Vagina (tissue), 2 donors: ENCODE measurements at regions not wholly inside any gene's neighbourhood (a gene's known extent, or its start where the extent isn't known, plus 50 kb on each side); places are given as distances from the start of the nearest gene placed in this dataset.

Source experiments
- DNase-seq, 2 donors: peaks; one replicate each; pipeline ENCODE4 v3.0.0-alpha.2; 2017; ENCODE audit errors: extremely low spot score in 2 of 2
- H3K27ac ChIP-seq: fragments of 200-600 bp; sonication (generic); one replicate; pipeline ENCODE4 v1.5.1; 2019
- H3K27me3 ChIP-seq: fragments of 200-600 bp; sonication (generic); one replicate; pipeline ENCODE4 v1.5.1; 2019
- H3K36me3 ChIP-seq, 2 donors: fragments of 200-600 bp; sonication (generic); one replicate each; pipeline ENCODE4 v1.5.1; 2017 to 2019
- H3K4me1 ChIP-seq: fragments of 200-600 bp; sonication (generic); one replicate; pipeline ENCODE4 v1.5.1; 2019
- H3K4me3 ChIP-seq, 2 donors: fragments of 200-600 bp; sonication (generic); 1 replicate in 1 of 2; 2 replicates in 1 of 2; pipeline ENCODE4 v1.5.1; 2016 to 2019
- H3K9me3 ChIP-seq: fragments of 200-600 bp; sonication (generic); one replicate; pipeline ENCODE4 v1.5.1; 2019
- POLR2A ChIP-seq, 2 donors: fragments of 450-650 bp; IDR thresholded peaks; one replicate each; pipeline ENCODE4 v1.6.1; 2017; ENCODE audit warnings: antibody characterized with exemption in 2 of 2, mild to moderate bottlenecking in 2 of 2, moderate library complexity in 2 of 2
- POLR2AphosphoS5 ChIP-seq, 2 donors: sonication (generic); formaldehyde crosslinking; IDR thresholded peaks; one replicate each; pipeline ENCODE4 v1.9.0; 2017; ENCODE audit warnings: antibody characterized with exemption in 2 of 2, mild to moderate bottlenecking in 2 of 2, low read depth in 1 of 2; ENCODE audit not compliant: insufficient read depth in 1 of 2
- intact Hi-C: fragments of 100-400 bp; cut with DNase I; formaldehyde crosslinking; loops from one replicate; pipeline ENCODE4 v1.15.1; 2023
- TF ChIP-seq, protein P1 (sequence below), 3 experiments: fragments of 450-650 bp in 2 of 3; fragments of 200-600 bp in 1 of 3; sonication (generic) in 1 of 3; IDR thresholded peaks; one replicate each; pipeline ENCODE4 v1.5.1; 2017 to 2019; ENCODE audit warnings: antibody characterized with exemption in 3 of 3, mild to moderate bottlenecking in 2 of 3, moderate library complexity in 2 of 3

DNA sequence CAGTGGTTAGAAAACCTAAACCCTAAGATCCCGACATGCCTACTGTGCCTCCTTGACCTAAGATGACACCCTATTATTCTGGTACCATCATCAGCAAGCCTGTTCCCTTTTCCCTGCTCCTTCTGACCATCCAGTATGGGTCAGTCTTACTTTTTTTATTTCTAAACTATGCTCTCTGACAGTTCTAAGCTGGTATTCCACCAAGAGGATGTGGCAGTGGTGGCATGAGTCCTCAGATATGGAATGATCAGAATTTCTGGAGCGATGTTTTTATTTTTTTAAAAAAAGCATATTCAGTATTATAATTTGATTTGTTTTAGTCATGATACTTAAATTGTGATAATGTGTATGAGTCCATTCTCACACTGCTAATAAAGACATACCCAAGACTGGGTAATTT is 145.9 kb upstream of the LHCGR start:
- H3K36me3 ChIP-seq, result no peaks in the 10 kb centered on the region
- H3K9me3 ChIP-seq, result no peaks in the 10 kb centered on the region
- intact Hi-C loops, result no loop called here
- no peaks in the 10 kb centered on the region for H3K4me1 ChIP-seq
- H3K27ac ChIP-seq, result no peak overlapping the region
- TF ChIP-seq, protein P1, sequence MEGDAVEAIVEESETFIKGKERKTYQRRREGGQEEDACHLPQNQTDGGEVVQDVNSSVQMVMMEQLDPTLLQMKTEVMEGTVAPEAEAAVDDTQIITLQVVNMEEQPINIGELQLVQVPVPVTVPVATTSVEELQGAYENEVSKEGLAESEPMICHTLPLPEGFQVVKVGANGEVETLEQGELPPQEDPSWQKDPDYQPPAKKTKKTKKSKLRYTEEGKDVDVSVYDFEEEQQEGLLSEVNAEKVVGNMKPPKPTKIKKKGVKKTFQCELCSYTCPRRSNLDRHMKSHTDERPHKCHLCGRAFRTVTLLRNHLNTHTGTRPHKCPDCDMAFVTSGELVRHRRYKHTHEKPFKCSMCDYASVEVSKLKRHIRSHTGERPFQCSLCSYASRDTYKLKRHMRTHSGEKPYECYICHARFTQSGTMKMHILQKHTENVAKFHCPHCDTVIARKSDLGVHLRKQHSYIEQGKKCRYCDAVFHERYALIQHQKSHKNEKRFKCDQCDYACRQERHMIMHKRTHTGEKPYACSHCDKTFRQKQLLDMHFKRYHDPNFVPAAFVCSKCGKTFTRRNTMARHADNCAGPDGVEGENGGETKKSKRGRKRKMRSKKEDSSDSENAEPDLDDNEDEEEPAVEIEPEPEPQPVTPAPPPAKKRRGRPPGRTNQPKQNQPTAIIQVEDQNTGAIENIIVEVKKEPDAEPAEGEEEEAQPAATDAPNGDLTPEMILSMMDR (IDR thresholded peaks at IDR 0.05), result no peak
- no peak for TF ChIP-seq POLR2AphosphoS5 (IDR thresholded peaks at IDR 0.05; ENCODE audit: insufficient read depth in 1 of 2, low read depth in 1 of 2)
- TF ChIP-seq POLR2A (IDR thresholded peaks at IDR 0.05), result no peak
- no peak overlapping the region for H3K4me3 ChIP-seq
- no peaks in the 10 kb centered on the region for H3K27me3 ChIP-seq
- DNase-seq, result no peak

DNA sequence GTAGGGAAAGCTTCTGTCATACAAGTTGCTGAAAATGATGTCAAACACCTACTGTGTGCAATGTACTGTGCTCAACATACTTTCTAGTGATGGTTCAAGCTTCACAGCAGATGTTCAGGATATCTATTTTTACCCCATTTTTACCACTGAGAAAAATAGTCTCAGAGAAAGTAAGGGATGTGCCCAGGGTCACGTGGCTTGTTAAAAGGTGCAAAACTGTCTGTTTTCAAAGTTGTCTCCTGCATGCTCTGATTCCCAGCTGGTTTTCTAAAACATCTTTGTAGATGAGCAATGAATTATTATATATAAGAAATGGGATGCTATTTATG is 145.5 kb upstream of the LHCGR start:
- TF ChIP-seq, protein P1 (IDR thresholded peaks at IDR 0.05), result no peak
- no peak for TF ChIP-seq POLR2A (IDR thresholded peaks at IDR 0.05)
- TF ChIP-seq POLR2AphosphoS5 (IDR thresholded peaks at IDR 0.05; ENCODE audit: insufficient read depth in 1 of 2, low read depth in 1 of 2), result no peak
- no peaks in the 10 kb centered on the region for H3K36me3 ChIP-seq
- no peaks in the 10 kb centered on the region for H3K9me3 ChIP-seq
- H3K27me3 ChIP-seq, result no peaks in the 10 kb centered on the region
- DNase-seq, result no peak
- intact Hi-C loops, result no loop called here
- no peak overlapping the region for H3K27ac ChIP-seq
- H3K4me1 ChIP-seq, result no peaks in the 10 kb centered on the region
- no peak overlapping the region for H3K4me3 ChIP-seq

DNA sequence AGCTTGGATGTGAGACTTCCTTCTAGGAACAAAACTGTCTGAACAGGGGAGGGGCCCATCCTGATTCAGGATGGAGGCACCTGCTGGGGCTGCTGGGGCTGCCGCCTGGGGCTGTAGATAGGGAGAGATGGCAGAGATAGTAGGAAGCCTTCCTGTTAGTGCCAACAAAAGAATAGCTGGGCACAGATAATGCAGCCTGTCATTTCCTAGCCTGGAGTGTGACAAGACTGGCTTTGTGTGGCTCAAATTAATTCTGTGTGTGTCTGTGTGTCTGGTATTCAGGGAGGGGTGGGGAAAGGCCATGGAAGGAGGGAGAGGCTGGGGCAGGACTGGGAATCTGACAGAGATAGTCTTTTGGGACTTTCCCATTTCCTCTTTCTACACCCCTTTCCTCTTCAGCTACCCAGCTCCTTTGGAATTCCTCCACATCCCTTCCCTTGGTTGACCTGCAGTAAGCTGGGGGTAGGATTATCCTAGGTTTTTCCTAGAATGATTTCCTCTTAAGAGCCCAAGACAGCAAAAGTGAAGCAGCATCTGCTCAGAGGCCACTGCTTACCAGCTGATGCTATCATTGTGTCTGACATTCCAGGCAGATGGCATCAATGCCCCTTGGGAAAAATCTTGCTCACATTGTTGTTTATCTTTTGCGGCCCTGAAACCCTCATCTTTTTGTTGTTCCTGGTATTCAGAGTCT is 144.9 kb upstream of the LHCGR start:
- intact Hi-C loops, result no loop called here
- TF ChIP-seq POLR2A (IDR thresholded peaks at IDR 0.05), result no peak
- no peak for TF ChIP-seq POLR2AphosphoS5 (IDR thresholded peaks at IDR 0.05; ENCODE audit: insufficient read depth in 1 of 2, low read depth in 1 of 2)
- TF ChIP-seq, protein P1 (IDR thresholded peaks at IDR 0.05), result no peak
- DNase-seq, result no peak

DNA sequence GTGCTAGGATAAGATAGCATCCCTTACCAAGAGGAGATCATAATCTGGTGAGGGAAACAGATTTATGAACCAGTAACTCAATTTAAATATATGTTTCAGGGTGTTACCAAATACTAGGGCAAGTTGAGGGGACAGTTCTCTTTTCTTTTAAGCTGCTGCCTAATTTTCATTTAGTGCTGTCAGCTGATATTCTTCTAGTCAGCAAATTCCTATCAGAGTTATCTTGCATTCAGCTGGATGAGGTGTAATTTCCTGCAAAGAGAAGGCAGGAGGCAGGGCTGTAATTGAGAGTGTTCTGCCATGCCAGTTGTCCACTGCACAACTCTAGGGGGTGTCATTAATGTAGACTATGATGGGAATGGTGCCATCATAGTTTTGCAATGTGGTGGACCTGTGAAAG is 141.3 kb upstream of the LHCGR start:
- Histone ChIP-seq H3K36me3 (no peaks in the 10 kb centered on the region), H3K27ac (no peak overlapping the region), H3K27me3 (no peaks in the 10 kb centered on the region), H3K4me1 (no peaks in the 10 kb centered on the region), H3K9me3 (no peaks in the 10 kb centered on the region), H3K4me3 (no peak overlapping the region)
- intact Hi-C loops, result no loop called here
- DNase-seq, result no peak
- TF ChIP-seq, protein P1 (IDR thresholded peaks at IDR 0.05), result no peak
- TF ChIP-seq POLR2A (IDR thresholded peaks at IDR 0.05) (no peak), POLR2AphosphoS5 (IDR thresholded peaks at IDR 0.05; ENCODE audit: insufficient read depth in 1 of 2, low read depth in 1 of 2) (no peak)

More for the DNA sequence above, 144.9 kb upstream of the LHCGR start:
- no peak overlapping the region for H3K4me3 ChIP-seq
- H3K9me3 ChIP-seq, result no peaks in the 10 kb centered on the region
- H3K27me3 ChIP-seq, result no peaks in the 10 kb centered on the region
- H3K4me1 ChIP-seq, result no peaks in the 10 kb centered on the region
- no peaks in the 10 kb centered on the region for H3K36me3 ChIP-seq
- H3K27ac ChIP-seq, result no peak overlapping the region

GRCh38 chr2:48890454-48891131 is 135.1 kb upstream of the LHCGR start:
- Histone ChIP-seq H3K27me3 (no peaks in the 10 kb centered on the region), H3K9me3 (no peaks in the 10 kb centered on the region), H3K4me1 (no peaks in the 10 kb centered on the region), H3K27ac (no peak overlapping the region), H3K4me3 (no peak overlapping the region), H3K36me3 (no peaks in the 10 kb centered on the region)
- intact Hi-C loops, result no loop called here
- TF ChIP-seq POLR2A (IDR thresholded peaks at IDR 0.05) (no peak), POLR2AphosphoS5 (IDR thresholded peaks at IDR 0.05; ENCODE audit: insufficient read depth in 1 of 2, low read depth in 1 of 2) (no peak)
- TF ChIP-seq, protein P1 (IDR thresholded peaks at IDR 0.05), result no peak
- DNase-seq, result no peak
